Kidney (tissue), 13 donors: ENCODE measurements at regions not wholly inside any gene's neighbourhood (a gene's known extent, or its start where the extent isn't known, plus 50 kb on each side); places are given as distances from the start of the nearest gene placed in this dataset.

Experiments
- DNase-seq, 5 donors: peaks; one replicate each; pipeline ENCODE4 v3.0.0-alpha.2; 2013 to 2020
- FAIRE-seq: peaks from 2 replicates; lab custom pipeline; 2012; peaks lifted over from hg19 to GRCh38; lab: Jason Lieb, UNC
- H3K27ac ChIP-seq, 2 donors: one replicate each; pipeline ENCODE4 v1.7.0; 2013; ENCODE audit warnings: low read depth in 2 of 2, low read length in 2 of 2, inconsistent platforms in 1 of 2
- H3K27me3 ChIP-seq: one replicate; pipeline ENCODE4 v1.7.1; 2013; ENCODE audit warnings: low read length, inconsistent platforms; ENCODE audit not compliant: control insufficient read depth, insufficient read depth
- H3K36me3 ChIP-seq, 3 donors: one replicate each; pipeline versions ENCODE4 v1.7.0 to v1.7.1; 2013; ENCODE audit warnings: low read length in 3 of 3, control low read depth in 1 of 3, inconsistent platforms in 1 of 3; ENCODE audit not compliant: insufficient read depth in 3 of 3, control insufficient read depth in 2 of 3
- H3K4me1 ChIP-seq, 3 donors: one replicate each; pipeline versions ENCODE4 v1.7.0 to v1.7.1; 2013; ENCODE audit warnings: low read length in 3 of 3, inconsistent platforms in 1 of 3, low read depth in 1 of 3; ENCODE audit not compliant: control insufficient read depth in 2 of 3, insufficient read depth in 2 of 3
- H3K4me3 ChIP-seq, 3 donors: one replicate each; pipeline versions ENCODE4 v1.7.0 to v1.8.1; 2013; ENCODE audit warnings: low read length in 3 of 3, control low read depth in 1 of 3, inconsistent platforms in 1 of 3
- H3K9ac ChIP-seq, 3 donors: one replicate each; pipeline versions ENCODE4 v1.7.0 to v1.7.1; 2013; ENCODE audit warnings: low read length in 3 of 3, control low read depth in 1 of 3, inconsistent platforms in 1 of 3
- H3K9me3 ChIP-seq, 3 donors: one replicate each; pipeline versions ENCODE4 v1.7.0 to v1.7.1; 2013; ENCODE audit warnings: low read length in 3 of 3, control low read depth in 1 of 3, inconsistent platforms in 1 of 3; ENCODE audit not compliant: control insufficient read depth in 2 of 3, insufficient read depth in 1 of 3
- CTCF ChIP-seq: IDR thresholded peaks from 3 replicates; pipeline ENCODE4 v1.5.1; 2012; ENCODE audit warnings: mild to moderate bottlenecking, moderate library complexity, borderline replicate concordance; ENCODE audit not compliant: insufficient read depth; ENCODE audit errors: extremely low read depth
- intact Hi-C: fragments of 100-400 bp; cut with DNase I; formaldehyde crosslinking; loops from one replicate; pipeline ENCODE4 v1.11.1; 2022
- donor health status: control.
- donor health status: control.
- donor health status: control.
- donor health status: control.
- donor health status: control.
- donor health status: DM: yes; HTN: yes; CAD: no.
- donor health status: Normal renal cell carcinoma (clear cell type).

GRCh38 chr13:30359991-30360390 lies 52.6 kb upstream of the KATNAL1 start:
- Histone ChIP-seq H3K9me3 (no peaks in the 10 kb centered on the region), H3K27me3 (no peaks in the 10 kb centered on the region), H3K4me3 (no peak overlapping the region), H3K9ac (no peak overlapping the region), H3K4me1 (no peaks in the 10 kb centered on the region), H3K36me3 (no peaks in the 10 kb centered on the region), H3K27ac (no peak overlapping the region)
- DNase-seq = no peak
- FAIRE-seq = no peak
- TF ChIP-seq CTCF = no peak
- intact Hi-C loops = no loop called here

GRCh38 chr13:30360586-30360985 lies 53.2 kb upstream of the KATNAL1 start:
- H3K4me1 ChIP-seq = no peaks in the 10 kb centered on the region
- no peaks in the 10 kb centered on the region for H3K9me3 ChIP-seq
- H3K27ac ChIP-seq = no peak overlapping the region
- TF ChIP-seq CTCF = no peak
- no peaks in the 10 kb centered on the region for H3K27me3 ChIP-seq
- H3K9ac ChIP-seq = no peak overlapping the region
- FAIRE-seq (no peak), DNase-seq (no peak)
- H3K36me3 ChIP-seq = no peaks in the 10 kb centered on the region
- intact Hi-C loops = no loop called here
- H3K4me3 ChIP-seq = no peak overlapping the region

GRCh38 chr13:30362005-30362788 lies 54.8 kb upstream of the KATNAL1 start:
- Histone ChIP-seq H3K27me3 (no peaks in the 10 kb centered on the region), H3K4me1 (no peaks in the 10 kb centered on the region), H3K27ac (no peak overlapping the region), H3K4me3 (no peak overlapping the region), H3K9me3 (no peaks in the 10 kb centered on the region), H3K36me3 (no peaks in the 10 kb centered on the region), H3K9ac (no peak overlapping the region)
- intact Hi-C loops = no loop called here
- TF ChIP-seq CTCF = no peak
- FAIRE-seq = no peak
- DNase-seq = no peak
